ELR (cell line): ENCODE measurements at regions not wholly inside any gene's neighbourhood (a gene's known extent, or its start where the extent isn't known, plus 50 kb on each side); places are given as distances from the start of the nearest gene placed in this dataset.

Experiments
- DNase-seq: peaks from one replicate; pipeline ENCODE4 v3.0.0-alpha.2; 2015; ENCODE audit warnings: low read depth

DNA sequence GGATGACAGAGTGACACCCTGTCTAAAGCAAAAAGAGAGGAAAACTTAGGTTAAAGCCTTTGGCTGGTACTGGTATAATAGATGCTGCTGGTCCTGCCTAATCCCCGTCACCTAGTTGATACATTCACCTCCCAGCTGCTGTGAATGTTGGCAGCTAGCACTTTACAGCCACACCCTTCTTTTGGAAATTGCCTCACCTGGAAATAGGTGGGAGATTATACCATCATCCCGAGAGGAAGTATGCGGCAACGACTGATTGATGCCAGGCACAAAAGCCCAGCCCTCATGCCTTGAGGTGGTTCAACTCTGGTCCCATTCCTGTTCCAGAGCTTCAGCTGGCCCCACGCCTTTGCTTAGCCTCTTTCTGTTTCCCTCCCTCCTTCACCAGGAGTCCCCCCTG, 53.2 kb upstream of the SIAH1 start:
- no peak for DNase-seq

DNA sequence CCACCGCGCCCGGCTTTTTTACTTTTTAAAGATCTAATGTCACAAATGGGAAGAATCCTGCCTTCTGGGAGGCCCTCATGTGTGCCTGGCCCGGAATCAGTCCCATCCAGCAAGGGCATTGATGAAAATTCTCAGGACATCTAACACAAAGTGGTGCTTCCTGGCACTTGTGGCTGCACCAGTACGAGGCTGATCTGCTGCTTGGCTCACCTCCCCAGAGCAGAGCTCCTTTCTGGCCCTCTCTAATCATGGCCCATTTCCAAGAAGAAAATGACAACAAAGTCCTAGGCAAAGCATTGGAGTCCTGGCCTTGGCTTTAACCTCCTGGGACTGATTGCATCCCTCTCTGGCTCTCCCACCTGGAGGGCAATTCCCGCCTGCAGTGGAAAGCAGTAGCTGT, 50.7 kb upstream of the SIAH1 start:
- no peak for DNase-seq

DNA sequence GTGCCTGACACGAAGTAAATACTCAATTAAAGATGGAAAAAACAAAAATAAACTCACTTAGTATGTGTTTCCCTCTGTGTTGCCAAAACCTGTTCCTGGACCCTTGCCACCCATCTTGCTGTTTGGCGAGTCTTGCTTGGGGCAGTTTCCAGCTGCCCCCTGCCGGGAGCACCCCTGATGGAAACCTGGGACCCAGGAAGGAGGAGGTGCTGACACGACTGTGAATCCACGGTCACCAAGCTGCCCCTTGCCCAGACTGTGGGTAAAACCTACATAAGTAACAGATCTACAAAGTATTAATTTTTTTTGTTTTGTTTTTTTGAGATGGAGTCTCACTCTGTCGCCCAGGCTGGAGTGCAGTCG, 50.1 kb upstream of the SIAH1 start:
- no peak for DNase-seq
